Body of pancreas (tissue), 4 donors: ENCODE measurements at regions not wholly inside any gene's neighbourhood (a gene's known extent, or its start where the extent isn't known, plus 50 kb on each side); places are given as distances from the start of the nearest gene placed in this dataset.
A peak's percentile ranks its signal among the peaks of the same experiment; 100 is the strongest.
"Not testable (repeated sequence)": the region's sequence is repeated elsewhere in the genome, so short reads cannot be mapped to it uniquely, and the experiment has no call there.

Experiments used
- ATAC-seq: fragments of 150-250 bp; one replicate; pipeline ENCODE4 v1.9.1; 2016
- DNase-seq, 4 donors: peaks; one replicate each; pipeline ENCODE4 v3.0.0-alpha.2; 2019
- H3K27ac ChIP-seq, 4 donors: fragments of 200-600 bp; sonication (generic); 1 replicate in 3 of 4; 2 replicates in 1 of 4; pipeline versions ENCODE4 v1.5.1 to v1.6.1; 2016 to 2019; ENCODE audit warnings: mild to moderate bottlenecking in 1 of 4, mixed read lengths in 1 of 4, moderate library complexity in 1 of 4
- H3K27me3 ChIP-seq, 2 donors: fragments of 200-600 bp; sonication (generic); one replicate each; pipeline ENCODE4 v1.6.0; 2016; ENCODE audit warnings: mild to moderate bottlenecking in 1 of 2
- H3K36me3 ChIP-seq, 2 donors: fragments of 200-600 bp; sonication (generic); replicated peaks in 1 of 2; 2 replicates each; pipeline ENCODE4 v1.5.1; 2016; ENCODE audit warnings: low read depth in 2 of 2; ENCODE audit not compliant: insufficient read depth in 1 of 2
- H3K4me1 ChIP-seq: fragments of 200-600 bp; sonication (generic); one replicate; pipeline ENCODE4 v1.6.0; 2016
- H3K4me3 ChIP-seq, 2 donors: fragments of 200-600 bp; sonication (generic); 1 replicate in 1 of 2; 2 replicates in 1 of 2; pipeline ENCODE4 v1.5.1; 2016 to 2019
- H3K9me3 ChIP-seq, 3 donors: fragments of 200-600 bp; sonication (generic); 1 replicate in 2 of 3; 2 replicates in 1 of 3; pipeline ENCODE4 v1.5.1; 2016
- POLR2A ChIP-seq, 3 donors: fragments of 450-650 bp; IDR thresholded peaks; one replicate each; pipeline ENCODE4 v1.6.1; 2016; ENCODE audit warnings: antibody characterized with exemption in 3 of 3, mild to moderate bottlenecking in 2 of 3
- WGBS, 2 donors: methylation state at CpG; one replicate each; pipeline ENCODE4 v1.1.5; 2017; 5-methylcytosine and 5-hydroxymethylcytosine counted together
- intact Hi-C: fragments of 100-400 bp; cut with DNase I; formaldehyde crosslinking; loops from one replicate; pipeline ENCODE4 v1.15.1; 2023
- TF ChIP-seq, protein P1 (sequence below), 7 experiments: fragments of 450-650 bp in 4 of 7; fragments of 200-600 bp in 3 of 7; sonication (generic) in 3 of 7; IDR thresholded peaks; one replicate each; pipeline ENCODE4 v1.5.1; 2016 to 2019; ENCODE audit warnings: antibody characterized with exemption in 7 of 7

DNA sequence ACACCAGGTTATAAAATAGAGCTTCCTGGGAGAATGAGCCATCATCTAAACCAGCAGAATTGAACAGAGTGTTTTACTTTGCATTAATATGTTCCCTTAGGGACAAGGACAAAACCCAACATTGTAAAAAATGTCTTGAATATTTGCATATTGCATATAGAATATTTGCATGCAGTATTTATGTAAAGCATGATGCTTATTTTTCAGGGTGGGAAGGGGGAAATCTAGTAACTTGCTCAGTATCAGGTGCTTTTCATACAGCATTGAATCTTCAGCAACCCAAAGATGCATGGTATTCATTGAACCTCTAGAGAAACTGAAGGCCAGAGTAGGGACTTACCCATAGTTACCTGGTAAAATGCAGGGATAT is 409.2 kb upstream of the ZMIZ1 start:
- no peaks in the 10 kb centered on the region for H3K36me3 ChIP-seq
- H3K27ac ChIP-seq = no peak overlapping the region
- H3K4me1 ChIP-seq = no peaks in the 10 kb centered on the region
- TF ChIP-seq, protein P1, sequence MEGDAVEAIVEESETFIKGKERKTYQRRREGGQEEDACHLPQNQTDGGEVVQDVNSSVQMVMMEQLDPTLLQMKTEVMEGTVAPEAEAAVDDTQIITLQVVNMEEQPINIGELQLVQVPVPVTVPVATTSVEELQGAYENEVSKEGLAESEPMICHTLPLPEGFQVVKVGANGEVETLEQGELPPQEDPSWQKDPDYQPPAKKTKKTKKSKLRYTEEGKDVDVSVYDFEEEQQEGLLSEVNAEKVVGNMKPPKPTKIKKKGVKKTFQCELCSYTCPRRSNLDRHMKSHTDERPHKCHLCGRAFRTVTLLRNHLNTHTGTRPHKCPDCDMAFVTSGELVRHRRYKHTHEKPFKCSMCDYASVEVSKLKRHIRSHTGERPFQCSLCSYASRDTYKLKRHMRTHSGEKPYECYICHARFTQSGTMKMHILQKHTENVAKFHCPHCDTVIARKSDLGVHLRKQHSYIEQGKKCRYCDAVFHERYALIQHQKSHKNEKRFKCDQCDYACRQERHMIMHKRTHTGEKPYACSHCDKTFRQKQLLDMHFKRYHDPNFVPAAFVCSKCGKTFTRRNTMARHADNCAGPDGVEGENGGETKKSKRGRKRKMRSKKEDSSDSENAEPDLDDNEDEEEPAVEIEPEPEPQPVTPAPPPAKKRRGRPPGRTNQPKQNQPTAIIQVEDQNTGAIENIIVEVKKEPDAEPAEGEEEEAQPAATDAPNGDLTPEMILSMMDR (IDR thresholded peaks at IDR 0.05) = no peak
- intact Hi-C loops = loop anchor here (10.0 kb wide), 1 partner anchor 615 kb away; no protein-coding TSS in a partner anchor
- no peaks in the 10 kb centered on the region for H3K9me3 ChIP-seq
- H3K27me3 ChIP-seq = no peaks in the 10 kb centered on the region
- no peak overlapping the region for H3K4me3 ChIP-seq
- ATAC-seq (no peak), DNase-seq (no peak)

DNA sequence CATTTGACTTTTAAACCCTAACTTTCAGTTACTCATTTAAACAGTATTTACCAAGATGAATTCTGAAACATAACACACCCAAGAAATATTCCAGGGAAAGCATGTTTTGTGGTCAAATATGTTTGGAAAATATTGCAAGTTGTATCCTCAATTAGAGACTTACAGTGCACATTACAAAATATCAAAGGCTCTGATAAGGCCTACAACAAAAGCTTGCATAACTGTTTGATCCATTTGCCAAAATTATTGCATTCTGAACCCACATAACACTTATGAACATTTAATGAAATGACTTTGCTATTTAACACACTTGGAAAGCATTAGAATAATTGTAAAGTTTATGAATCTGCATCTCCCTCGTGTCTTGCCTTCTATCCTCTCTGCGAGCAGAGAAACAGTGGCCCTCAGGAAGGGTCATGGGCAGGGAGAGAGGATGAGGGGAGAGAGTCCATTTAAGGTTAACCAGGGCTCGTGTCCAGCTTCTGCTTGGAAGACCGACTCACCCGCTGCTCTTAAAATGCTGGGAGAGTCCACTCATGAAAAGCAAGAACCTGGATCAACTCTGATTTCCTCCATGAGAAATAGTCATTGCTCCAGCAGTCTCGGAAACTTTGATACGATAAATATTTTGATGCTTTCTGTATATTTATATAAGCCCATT is 408.2 kb upstream of the ZMIZ1 start:
- DNase-seq (no peak), ATAC-seq (no peak)
- Histone ChIP-seq H3K4me1 (no peaks in the 10 kb centered on the region), H3K9me3 (no peaks in the 10 kb centered on the region), H3K27ac (no peak overlapping the region), H3K36me3 (no peaks in the 10 kb centered on the region), H3K27me3 (no peaks in the 10 kb centered on the region), H3K4me3 (no peak overlapping the region)
- WGBS, 2 donors = 80 to 87% methylated on average over 7 of the region's 7 CpGs
- intact Hi-C loops = no loop called here
- TF ChIP-seq, protein P1 (IDR thresholded peaks at IDR 0.05) = no peak
- no peak for TF ChIP-seq POLR2A (IDR thresholded peaks at IDR 0.05)

DNA sequence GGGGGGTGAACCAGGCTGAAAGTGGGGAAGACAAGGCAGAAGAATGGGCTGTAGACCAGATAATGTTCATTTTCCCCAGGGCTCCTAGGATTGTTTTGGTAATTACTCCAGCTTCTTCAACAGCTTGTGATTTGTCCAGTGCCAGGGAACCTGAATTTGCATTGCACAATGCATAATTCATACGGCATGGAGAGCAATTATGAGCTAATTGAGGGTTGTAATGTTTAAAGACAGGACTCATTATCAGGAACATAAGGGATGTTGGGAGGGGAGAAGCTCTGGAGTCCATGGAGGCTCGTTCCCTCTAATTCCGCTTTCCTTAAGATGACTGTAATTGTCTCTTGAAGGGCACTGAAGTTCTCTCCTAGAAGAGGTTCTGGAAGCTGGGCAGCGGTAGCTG is 405.0 kb upstream of the ZMIZ1 start:
- no peaks in the 10 kb centered on the region for H3K4me1 ChIP-seq
- TF ChIP-seq POLR2A (IDR thresholded peaks at IDR 0.05) = no peak
- TF ChIP-seq, protein P1 (IDR thresholded peaks at IDR 0.05) = no peak
- DNase-seq (no peak), ATAC-seq (no peak)
- intact Hi-C loops = no loop called here
- H3K27me3 ChIP-seq = no peaks in the 10 kb centered on the region
- WGBS, 2 donors = 92 to 97% methylated on average over 4 of the region's 4 CpGs
- H3K4me3 ChIP-seq = no peak overlapping the region
- H3K36me3 ChIP-seq = no peaks in the 10 kb centered on the region
- no peaks in the 10 kb centered on the region for H3K9me3 ChIP-seq
- H3K27ac ChIP-seq = no peak overlapping the region

DNA sequence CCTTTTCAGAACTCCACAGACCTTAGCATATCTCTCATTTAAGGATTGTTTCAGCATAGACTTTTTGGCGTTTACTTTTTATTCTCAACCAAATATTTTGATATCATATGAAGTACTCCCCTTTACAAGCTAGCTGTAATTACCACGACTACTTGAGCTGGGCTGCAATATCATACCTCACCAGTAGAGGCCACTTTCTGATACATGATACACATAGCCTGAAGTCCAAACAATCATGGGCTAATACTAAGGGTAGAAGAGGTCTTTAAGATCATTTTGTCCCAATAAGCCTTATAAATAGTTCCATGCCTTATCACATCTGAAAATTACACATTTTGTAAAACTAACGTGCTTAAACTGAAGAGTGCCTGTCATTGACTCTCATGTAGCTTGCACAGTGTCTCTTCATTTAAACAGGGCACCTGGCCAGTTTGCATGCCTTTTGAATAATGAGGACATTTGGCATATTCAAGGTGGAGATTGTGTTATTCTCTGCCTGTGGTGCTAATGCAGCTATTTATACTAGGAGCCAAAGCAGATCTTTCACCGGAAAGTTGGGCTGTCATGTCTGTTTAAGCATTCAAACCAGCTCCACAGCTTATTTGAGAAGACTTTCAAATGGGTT is 403.7 kb upstream of the ZMIZ1 start:
- ATAC-seq (peak; percentile 52), DNase-seq (peak in 3 of 4 donors; percentile 17 to 50 (median 49))
- no peaks in the 10 kb centered on the region for H3K9me3 ChIP-seq
- no peak for TF ChIP-seq POLR2A (IDR thresholded peaks at IDR 0.05)
- TF ChIP-seq, protein P1 (IDR thresholded peaks at IDR 0.05) = peak in 5 of 7 experiments; percentile 28 to 58 (median 46)
- WGBS, 2 donors = 39 to 51% methylated on average over 4 of the region's 4 CpGs
- intact Hi-C loops = no loop called here
- no peak overlapping the region for H3K27ac ChIP-seq
- no peak overlapping the region for H3K4me3 ChIP-seq
- no peaks in the 10 kb centered on the region for H3K27me3 ChIP-seq
- no peaks in the 10 kb centered on the region for H3K36me3 ChIP-seq
- H3K4me1 ChIP-seq = no peaks in the 10 kb centered on the region

DNA sequence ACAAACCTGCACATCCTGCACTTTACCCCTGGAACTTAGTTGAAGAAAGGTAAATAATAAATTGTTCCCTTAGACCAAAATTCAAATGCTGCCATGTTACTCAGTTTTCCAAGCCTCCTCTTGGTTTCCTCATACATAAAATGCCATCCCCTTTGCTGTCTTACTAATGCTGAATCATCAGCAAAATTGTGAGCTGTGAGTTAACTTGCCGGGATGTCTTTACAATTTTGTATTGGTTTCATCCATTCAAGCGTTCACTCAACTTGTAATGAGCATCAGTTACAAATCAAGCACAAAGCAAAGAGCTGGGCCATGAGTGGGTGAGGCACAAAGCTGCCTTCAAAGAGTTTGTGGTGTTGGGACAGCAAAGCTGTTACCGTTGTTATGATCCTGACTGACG is 395.8 kb upstream of the ZMIZ1 start:
- H3K27me3 ChIP-seq = no peaks in the 10 kb centered on the region
- H3K4me3 ChIP-seq = no peak overlapping the region
- DNase-seq (no peak), ATAC-seq (no peak)
- no peak overlapping the region for H3K27ac ChIP-seq
- WGBS, 2 donors = 78 to 85% methylated on average over 4 of the region's 4 CpGs
- H3K4me1 ChIP-seq = peaks cover 11% of the 10 kb centered on the region
- H3K36me3 ChIP-seq = no peaks in the 10 kb centered on the region
- TF ChIP-seq, protein P1 (IDR thresholded peaks at IDR 0.05) = no peak
- no peak for TF ChIP-seq POLR2A (IDR thresholded peaks at IDR 0.05)
- intact Hi-C loops = no loop called here
- no peaks in the 10 kb centered on the region for H3K9me3 ChIP-seq

DNA sequence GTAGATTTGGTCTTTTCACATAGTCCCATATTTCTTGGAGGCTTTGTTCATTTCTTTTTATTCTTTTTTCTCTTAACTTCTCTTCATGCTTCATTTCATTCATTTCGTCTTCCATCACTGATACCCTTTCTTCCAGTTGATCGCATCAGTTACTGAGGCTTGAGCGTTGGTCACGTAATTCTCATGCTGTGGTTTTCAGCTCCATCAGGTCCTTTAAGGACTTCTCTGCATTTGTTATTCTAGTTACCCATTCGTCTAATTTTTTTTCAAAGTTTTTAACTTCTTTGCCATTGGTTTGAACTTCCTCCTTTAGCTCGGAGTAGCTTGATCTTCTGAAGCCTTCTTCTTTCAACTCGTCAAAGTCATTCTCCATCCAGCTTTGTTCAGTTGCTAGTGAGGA is 387.6 kb upstream of the ZMIZ1 start:
- 89 to 90% methylated on average over 7 of the region's 7 CpGs for WGBS, 2 donors
- H3K4me3 ChIP-seq, H3K27ac ChIP-seq, H3K36me3 ChIP-seq, intact Hi-C loops, ATAC-seq, DNase-seq, H3K9me3 ChIP-seq, H3K27me3 ChIP-seq: not testable (repeated sequence)
- H3K4me1 ChIP-seq = peaks cover 17% of the 10 kb centered on the region

DNA sequence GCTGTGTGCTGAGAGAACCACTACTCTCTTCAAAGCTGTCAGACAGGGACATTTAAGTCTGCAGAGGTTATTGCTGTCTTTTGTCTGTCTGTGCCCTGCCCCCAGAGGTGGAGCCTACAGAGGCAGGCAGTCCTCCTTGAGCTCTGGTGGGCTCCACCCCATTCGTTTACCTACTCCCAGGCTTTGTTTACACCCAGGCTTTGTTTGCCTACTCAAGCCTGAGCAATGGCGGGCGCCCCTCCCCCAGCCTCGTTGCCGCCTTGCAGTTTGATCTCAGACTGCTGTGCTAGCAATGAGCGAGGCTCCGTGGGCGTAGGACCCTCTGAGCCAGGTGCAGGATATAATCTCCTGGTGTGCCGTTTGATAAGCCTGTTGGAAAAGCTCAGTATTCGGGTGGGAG is 386.8 kb upstream of the ZMIZ1 start:
- H3K27ac ChIP-seq, DNase-seq, H3K36me3 ChIP-seq, H3K9me3 ChIP-seq, ATAC-seq, intact Hi-C loops, H3K4me3 ChIP-seq, H3K27me3 ChIP-seq: not testable (repeated sequence)
- peaks cover 17% of the 10 kb centered on the region for H3K4me1 ChIP-seq
- 82 to 84% methylated on average over 9 to 10 of the region's 10 CpGs for WGBS, 2 donors
